ENCODE measurements at regions not wholly inside any gene's neighbourhood (a gene's known extent, or its start where the extent isn't known, plus 50 kb on each side); places are given as distances from the start of the nearest gene placed in this dataset.

GRCh38 chr5:117177302-117177701, 602.7 kb upstream of the SEMA6A start:
- no peak for TF ChIP-seq CTCF (IDR thresholded peaks at IDR 0.05)
- no peak for TF ChIP-seq EZH2 (IDR thresholded peaks at IDR 0.05)

All from neural progenitor cell (in vitro differentiated cells).